ENCODE measurements at regions not wholly inside any gene's neighbourhood (a gene's known extent, or its start where the extent isn't known, plus 50 kb on each side); places are given as distances from the start of the nearest gene placed in this dataset.

GRCh38 chr5:164224236-164224635, 718.8 kb downstream of the MAT2B start:
- Histone ChIP-seq H2AFZ (ENCODE audit: low read length) (no peak overlapping the region), H3K9me2 (ENCODE audit: low read depth, low read length) (no peaks in the 10 kb centered on the region), H3K79me2 (ENCODE audit: insufficient read depth, low read length) (no peaks in the 10 kb centered on the region), H3K36me3 (ENCODE audit: insufficient read depth, low read length) (no peaks in the 10 kb centered on the region), H3K9ac (ENCODE audit: low read length) (no peak overlapping the region), H3K9me3 (ENCODE audit: low read length) (no peaks in the 10 kb centered on the region), H3K27ac (ENCODE audit: low read depth, low read length, poor library complexity, severe bottlenecking) (no peak overlapping the region), H3K4me1 (ENCODE audit: insufficient read depth, low read length, severe bottlenecking) (no peaks in the 10 kb centered on the region), H3F3A (ENCODE audit: insufficient read depth, low read length) (no peaks in the 10 kb centered on the region), H4K20me1 (ENCODE audit: insufficient read depth, low read length) (no peaks in the 10 kb centered on the region), H3K4me2 (ENCODE audit: low read length) (no peak overlapping the region), H3K27me3 (ENCODE audit: insufficient read depth, low read length) (no peaks in the 10 kb centered on the region), H3K4me3 (ENCODE audit: low read depth, low read length, poor library complexity, severe bottlenecking) (no peak overlapping the region)
- TF ChIP-seq CTCF (IDR thresholded peaks at IDR 0.05; ENCODE audit: low read length) (no peak), EZH2 (IDR thresholded peaks at IDR 0.05; ENCODE audit: borderline replicate concordance, low read length) (no peak)

GRCh38 chr5:164224772-164225171, 719.4 kb downstream of the MAT2B start:
- Histone ChIP-seq H3K4me3 (ENCODE audit: low read depth, low read length, poor library complexity, severe bottlenecking) (no peak overlapping the region), H3K9me3 (ENCODE audit: low read length) (no peaks in the 10 kb centered on the region), H3F3A (ENCODE audit: insufficient read depth, low read length) (no peaks in the 10 kb centered on the region), H3K9ac (ENCODE audit: low read length) (no peak overlapping the region), H3K79me2 (ENCODE audit: insufficient read depth, low read length) (no peaks in the 10 kb centered on the region), H3K4me2 (ENCODE audit: low read length) (no peak overlapping the region), H3K4me1 (ENCODE audit: insufficient read depth, low read length, severe bottlenecking) (no peaks in the 10 kb centered on the region), H3K27ac (ENCODE audit: low read depth, low read length, poor library complexity, severe bottlenecking) (no peak overlapping the region), H4K20me1 (ENCODE audit: insufficient read depth, low read length) (no peaks in the 10 kb centered on the region), H2AFZ (ENCODE audit: low read length) (no peak overlapping the region), H3K9me2 (ENCODE audit: low read depth, low read length) (no peaks in the 10 kb centered on the region), H3K27me3 (ENCODE audit: insufficient read depth, low read length) (no peaks in the 10 kb centered on the region), H3K36me3 (ENCODE audit: insufficient read depth, low read length) (no peaks in the 10 kb centered on the region)
- TF ChIP-seq CTCF (IDR thresholded peaks at IDR 0.05; ENCODE audit: low read length): no peak
- no peak for TF ChIP-seq EZH2 (IDR thresholded peaks at IDR 0.05; ENCODE audit: borderline replicate concordance, low read length)

GRCh38 chr5:164230341-164230740, 724.9 kb downstream of the MAT2B start:
- Histone ChIP-seq H3K9me3 (ENCODE audit: low read length) (no peaks in the 10 kb centered on the region), H3K9ac (ENCODE audit: low read length) (no peak overlapping the region), H2AFZ (ENCODE audit: low read length) (no peak overlapping the region), H3K4me3 (ENCODE audit: low read depth, low read length, poor library complexity, severe bottlenecking) (no peak overlapping the region), H3K4me2 (ENCODE audit: low read length) (no peak overlapping the region), H3K79me2 (ENCODE audit: insufficient read depth, low read length) (no peaks in the 10 kb centered on the region), H3F3A (ENCODE audit: insufficient read depth, low read length) (no peaks in the 10 kb centered on the region), H3K4me1 (ENCODE audit: insufficient read depth, low read length, severe bottlenecking) (no peaks in the 10 kb centered on the region), H3K9me2 (ENCODE audit: low read depth, low read length) (no peaks in the 10 kb centered on the region), H3K36me3 (ENCODE audit: insufficient read depth, low read length) (no peaks in the 10 kb centered on the region), H3K27ac (ENCODE audit: low read depth, low read length, poor library complexity, severe bottlenecking) (no peak overlapping the region), H3K27me3 (ENCODE audit: insufficient read depth, low read length) (no peaks in the 10 kb centered on the region), H4K20me1 (ENCODE audit: insufficient read depth, low read length) (no peaks in the 10 kb centered on the region)
- no peak for TF ChIP-seq CTCF (IDR thresholded peaks at IDR 0.05; ENCODE audit: low read length)
- no peak for TF ChIP-seq EZH2 (IDR thresholded peaks at IDR 0.05; ENCODE audit: borderline replicate concordance, low read length)
